AG10803 (cell line): ENCODE measurements at regions not wholly inside any gene's neighbourhood (a gene's known extent, or its start where the extent isn't known, plus 50 kb on each side); places are given as distances from the start of the nearest gene placed in this dataset.

ENCODE experiments used
- DNase-seq: peaks from one replicate; pipeline ENCODE4 v3.0.0; 2010; ENCODE audit warnings: low read depth
- H3K4me3 ChIP-seq: 2 replicates; pipeline ENCODE4 v1.5.1; 2011; ENCODE audit warnings: mild to moderate bottlenecking, low read length, control low read depth
- CTCF ChIP-seq: conservative IDR thresholded peaks from 2 replicates; pipeline ENCODE4 v1.5.1; 2011; ENCODE audit warnings: mild to moderate bottlenecking, low read length, control low read depth, inconsistent platforms

- TF ChIP-seq CTCF = no peak
- no peak for DNase-seq
- no peak overlapping the region for H3K4me3 ChIP-seq
These were observed 1500.8 kb upstream of the IGFBP7 start for GRCh38 chr4:58611012-58611411.

- TF ChIP-seq CTCF = no peak
- DNase-seq = no peak
- H3K4me3 ChIP-seq = no peak overlapping the region
These were observed 1496.1 kb upstream of the IGFBP7 start for GRCh38 chr4:58606303-58606702.

- H3K4me3 ChIP-seq = no peak overlapping the region
- no peak for TF ChIP-seq CTCF
- no peak for DNase-seq
These were observed 1493.8 kb upstream of the IGFBP7 start for GRCh38 chr4:58603951-58604350.

- DNase-seq = no peak
- no peak for TF ChIP-seq CTCF
- no peak overlapping the region for H3K4me3 ChIP-seq
These were observed 1492.7 kb upstream of the IGFBP7 start for GRCh38 chr4:58602731-58603359.

- DNase-seq = no peak
- no peak for TF ChIP-seq CTCF
- H3K4me3 ChIP-seq = no peak overlapping the region
These were observed 1491.8 kb upstream of the IGFBP7 start for GRCh38 chr4:58602022-58602421.

- no peak overlapping the region for H3K4me3 ChIP-seq
- DNase-seq = no peak
- no peak for TF ChIP-seq CTCF
These were observed 1490.1 kb upstream of the IGFBP7 start for GRCh38 chr4:58600290-58600689.

GRCh38 chr4:58590722-58591121, 1480.5 kb upstream of the IGFBP7 start:
- H3K4me3 ChIP-seq = no peak overlapping the region
- no peak for DNase-seq
- no peak for TF ChIP-seq CTCF
